Fibroblast of lung (primary cell): ENCODE measurements at regions not wholly inside any gene's neighbourhood (a gene's known extent, or its start where the extent isn't known, plus 50 kb on each side); places are given as distances from the start of the nearest gene placed in this dataset.

Source experiments
- DNase-seq, 2 donors: peaks; one replicate each; pipeline versions ENCODE4 v3.0.0 to v3.0.0-alpha.2; 2010; ENCODE audit warnings: low read depth in 2 of 2
- H2AFZ ChIP-seq: 2 replicates; pipeline ENCODE4 v1.5.1; 2012; ENCODE audit warnings: low read length, control low read depth, inconsistent platforms
- H3K27ac ChIP-seq: 2 replicates; pipeline ENCODE4 v1.5.1; 2011; ENCODE audit warnings: low read length, control low read depth; ENCODE audit not compliant: insufficient read depth
- H3K27me3 ChIP-seq: 2 replicates; pipeline ENCODE4 v1.5.1; 2011; ENCODE audit warnings: mild to moderate bottlenecking, low read length; ENCODE audit not compliant: control insufficient read depth, insufficient read depth
- H3K36me3 ChIP-seq: 2 replicates; pipeline ENCODE4 v1.5.1; 2011; ENCODE audit warnings: low read length; ENCODE audit not compliant: control insufficient read depth, insufficient read depth
- H3K4me1 ChIP-seq: 2 replicates; pipeline ENCODE4 v1.5.1; 2011; ENCODE audit warnings: low read length; ENCODE audit not compliant: control insufficient read depth, insufficient read depth; ENCODE audit errors: extremely low read depth
- H3K4me2 ChIP-seq: 2 replicates; pipeline ENCODE4 v1.5.1; 2011; ENCODE audit warnings: low read length, control low read depth; ENCODE audit not compliant: insufficient read depth; ENCODE audit errors: extremely low read depth
- H3K4me3 ChIP-seq, 4 experiments: fragments of 200-600 bp in 1 of 4; sonication (generic) in 1 of 4; replicated peaks in 1 of 4; 2 replicates each; pipeline ENCODE4 v1.5.1; 2011 to 2016; ENCODE audit warnings: low read length in 4 of 4, low read depth in 3 of 4, mild to moderate bottlenecking in 3 of 4, control low read depth in 2 of 4, inconsistent platforms in 1 of 4, mixed read lengths in 1 of 4; ENCODE audit not compliant: insufficient read depth in 1 of 4; ENCODE audit errors: control extremely low read depth in 1 of 4
- H3K79me2 ChIP-seq: 2 replicates; pipeline ENCODE4 v1.5.1; 2012; ENCODE audit warnings: mild to moderate bottlenecking, low read length, inconsistent platforms; ENCODE audit not compliant: control insufficient read depth, insufficient read depth
- H3K9ac ChIP-seq: 2 replicates; pipeline ENCODE4 v1.5.1; 2011; ENCODE audit warnings: mild to moderate bottlenecking, low read length, control low read depth; ENCODE audit not compliant: insufficient read depth
- H3K9me3 ChIP-seq: 2 replicates; pipeline ENCODE4 v1.5.1; 2012; ENCODE audit warnings: low read depth, low read length; ENCODE audit not compliant: control insufficient read depth, insufficient read depth
- H4K20me1 ChIP-seq: 2 replicates; pipeline ENCODE4 v1.5.1; 2011; ENCODE audit warnings: low read length; ENCODE audit not compliant: control insufficient read depth, insufficient read depth; ENCODE audit errors: extremely low read depth
- EZH2 ChIP-seq: IDR thresholded peaks from 2 replicates; pipeline ENCODE4 v1.5.1; 2012; ENCODE audit warnings: low read length, control low read depth, mild to moderate bottlenecking; ENCODE audit errors: missing control alignments
- TF ChIP-seq, protein P1 (sequence below), 2 donors: IDR thresholded peaks in 1 of 2; conservative IDR thresholded peaks in 1 of 2; 1 replicate in 1 of 2; 2 replicates in 1 of 2; pipeline ENCODE4 v1.5.1; 2011 to 2012; ENCODE audit warnings: low read length in 2 of 2, control low read depth in 1 of 2, inconsistent platforms in 1 of 2, low read depth in 1 of 2, mild to moderate bottlenecking in 1 of 2

GRCh38 chr7:32661501-32661900 lies 166.2 kb downstream of the AVL9 start:
- H4K20me1 ChIP-seq, result no peaks in the 10 kb centered on the region
- no peak overlapping the region for H2AFZ ChIP-seq
- no peak overlapping the region for H3K4me2 ChIP-seq
- H3K4me1 ChIP-seq, result no peaks in the 10 kb centered on the region
- no peak for DNase-seq
- no peaks in the 10 kb centered on the region for H3K9me3 ChIP-seq
- no peaks in the 10 kb centered on the region for H3K79me2 ChIP-seq
- no peak overlapping the region for H3K4me3 ChIP-seq
- no peaks in the 10 kb centered on the region for H3K36me3 ChIP-seq
- H3K9ac ChIP-seq, result no peak overlapping the region
- no peak overlapping the region for H3K27ac ChIP-seq
- no peak for TF ChIP-seq EZH2
- TF ChIP-seq, protein P1, sequence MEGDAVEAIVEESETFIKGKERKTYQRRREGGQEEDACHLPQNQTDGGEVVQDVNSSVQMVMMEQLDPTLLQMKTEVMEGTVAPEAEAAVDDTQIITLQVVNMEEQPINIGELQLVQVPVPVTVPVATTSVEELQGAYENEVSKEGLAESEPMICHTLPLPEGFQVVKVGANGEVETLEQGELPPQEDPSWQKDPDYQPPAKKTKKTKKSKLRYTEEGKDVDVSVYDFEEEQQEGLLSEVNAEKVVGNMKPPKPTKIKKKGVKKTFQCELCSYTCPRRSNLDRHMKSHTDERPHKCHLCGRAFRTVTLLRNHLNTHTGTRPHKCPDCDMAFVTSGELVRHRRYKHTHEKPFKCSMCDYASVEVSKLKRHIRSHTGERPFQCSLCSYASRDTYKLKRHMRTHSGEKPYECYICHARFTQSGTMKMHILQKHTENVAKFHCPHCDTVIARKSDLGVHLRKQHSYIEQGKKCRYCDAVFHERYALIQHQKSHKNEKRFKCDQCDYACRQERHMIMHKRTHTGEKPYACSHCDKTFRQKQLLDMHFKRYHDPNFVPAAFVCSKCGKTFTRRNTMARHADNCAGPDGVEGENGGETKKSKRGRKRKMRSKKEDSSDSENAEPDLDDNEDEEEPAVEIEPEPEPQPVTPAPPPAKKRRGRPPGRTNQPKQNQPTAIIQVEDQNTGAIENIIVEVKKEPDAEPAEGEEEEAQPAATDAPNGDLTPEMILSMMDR (conservative IDR thresholded peaks at IDR 0.05 in 1 of 2, IDR thresholded peaks at IDR 0.05 in 1 of 2; ENCODE audit: low read depth in 1 of 2, low read length in 2 of 2), result no peak
- H3K27me3 ChIP-seq, result no peaks in the 10 kb centered on the region

- H3K9me3 ChIP-seq, result no peaks in the 10 kb centered on the region
- H4K20me1 ChIP-seq, result no peaks in the 10 kb centered on the region
- no peak for TF ChIP-seq EZH2
- TF ChIP-seq, protein P1 (conservative IDR thresholded peaks at IDR 0.05 in 1 of 2, IDR thresholded peaks at IDR 0.05 in 1 of 2; ENCODE audit: low read depth in 1 of 2, low read length in 2 of 2), result no peak
- no peak overlapping the region for H3K27ac ChIP-seq
- H3K36me3 ChIP-seq, result no peaks in the 10 kb centered on the region
- no peaks in the 10 kb centered on the region for H3K79me2 ChIP-seq
- H3K4me2 ChIP-seq, result no peak overlapping the region
- H3K27me3 ChIP-seq, result no peaks in the 10 kb centered on the region
- H2AFZ ChIP-seq, result no peak overlapping the region
- H3K4me1 ChIP-seq, result no peaks in the 10 kb centered on the region
- H3K4me3 ChIP-seq, result no peak overlapping the region
- no peak for DNase-seq
- H3K9ac ChIP-seq, result no peak overlapping the region
These were observed 165.6 kb downstream of the AVL9 start for GRCh38 chr7:32660936-32661335.

GRCh38 chr7:32659853-32660252 lies 164.6 kb downstream of the AVL9 start:
- H2AFZ ChIP-seq, result no peak overlapping the region
- H4K20me1 ChIP-seq, result no peaks in the 10 kb centered on the region
- H3K36me3 ChIP-seq, result no peaks in the 10 kb centered on the region
- H3K4me2 ChIP-seq, result no peak overlapping the region
- no peaks in the 10 kb centered on the region for H3K79me2 ChIP-seq
- no peaks in the 10 kb centered on the region for H3K4me1 ChIP-seq
- DNase-seq, result no peak
- no peak overlapping the region for H3K9ac ChIP-seq
- H3K27me3 ChIP-seq, result no peaks in the 10 kb centered on the region
- H3K27ac ChIP-seq, result no peak overlapping the region
- TF ChIP-seq EZH2, result no peak
- TF ChIP-seq, protein P1 (conservative IDR thresholded peaks at IDR 0.05 in 1 of 2, IDR thresholded peaks at IDR 0.05 in 1 of 2; ENCODE audit: low read depth in 1 of 2, low read length in 2 of 2), result no peak
- H3K9me3 ChIP-seq, result no peaks in the 10 kb centered on the region
- no peak overlapping the region for H3K4me3 ChIP-seq
